ENCODE measurements at regions not wholly inside any gene's neighbourhood (a gene's known extent, or its start where the extent isn't known, plus 50 kb on each side); places are given as distances from the start of the nearest gene placed in this dataset.
A peak's percentile ranks its signal among the peaks of the same experiment; 100 is the strongest.

GRCh38 chr2:120785228-120785966 lies 49.7 kb downstream of the GLI2 start:
- no peak for TF ChIP-seq YY1 (IDR thresholded peaks at IDR 0.05; ENCODE audit: insufficient read depth, insufficient read length)
- Histone ChIP-seq H3K4me1 (ENCODE audit: insufficient read depth, insufficient read length) (peaks cover 31% of the 10 kb centered on the region), H3K36me3 (ENCODE audit: insufficient read depth, insufficient read length, low read length) (peaks cover 33% of the 10 kb centered on the region), H3K9me3 (ENCODE audit: insufficient read depth, low read length) (no peaks in the 10 kb centered on the region), H3K27me3 (ENCODE audit: insufficient read depth, insufficient read length) (peaks cover 3% of the 10 kb centered on the region), H3K4me3 (ENCODE audit: insufficient read length, low read depth) (no peak overlapping the region), H3K9ac (ENCODE audit: insufficient read length, low read depth) (no peak overlapping the region)
- no peak for DNase-seq (ENCODE audit: low read depth, low spot score)

GRCh38 chr2:120786038-120786960 lies 50.6 kb downstream of the GLI2 start:
- Histone ChIP-seq H3K27me3 (ENCODE audit: insufficient read depth, insufficient read length) (peaks cover 3% of the 10 kb centered on the region), H3K9ac (ENCODE audit: insufficient read length, low read depth) (no peak overlapping the region), H3K36me3 (ENCODE audit: insufficient read depth, insufficient read length, low read length) (peaks cover 28% of the 10 kb centered on the region), H3K4me3 (ENCODE audit: insufficient read length, low read depth) (no peak overlapping the region), H3K9me3 (ENCODE audit: insufficient read depth, low read length) (no peaks in the 10 kb centered on the region), H3K4me1 (ENCODE audit: insufficient read depth, insufficient read length) (peaks cover 37% of the 10 kb centered on the region)
- TF ChIP-seq YY1 (IDR thresholded peaks at IDR 0.05; ENCODE audit: insufficient read depth, insufficient read length) (no peak), SUZ12 (IDR thresholded peaks at IDR 0.05; ENCODE audit: extremely low read depth, insufficient read depth, insufficient read length) (no peak), ZNF274 (IDR thresholded peaks at IDR 0.05; ENCODE audit: low read depth, low read length) (no peak)
- DNase-seq (ENCODE audit: low read depth, low spot score), result peak; percentile 90

- no peaks in the 10 kb centered on the region for H3K9me3 ChIP-seq (ENCODE audit: insufficient read depth, low read length)
Measured at GRCh38 chr2:120787111-120787821, 51.6 kb downstream of the GLI2 start.

DNA sequence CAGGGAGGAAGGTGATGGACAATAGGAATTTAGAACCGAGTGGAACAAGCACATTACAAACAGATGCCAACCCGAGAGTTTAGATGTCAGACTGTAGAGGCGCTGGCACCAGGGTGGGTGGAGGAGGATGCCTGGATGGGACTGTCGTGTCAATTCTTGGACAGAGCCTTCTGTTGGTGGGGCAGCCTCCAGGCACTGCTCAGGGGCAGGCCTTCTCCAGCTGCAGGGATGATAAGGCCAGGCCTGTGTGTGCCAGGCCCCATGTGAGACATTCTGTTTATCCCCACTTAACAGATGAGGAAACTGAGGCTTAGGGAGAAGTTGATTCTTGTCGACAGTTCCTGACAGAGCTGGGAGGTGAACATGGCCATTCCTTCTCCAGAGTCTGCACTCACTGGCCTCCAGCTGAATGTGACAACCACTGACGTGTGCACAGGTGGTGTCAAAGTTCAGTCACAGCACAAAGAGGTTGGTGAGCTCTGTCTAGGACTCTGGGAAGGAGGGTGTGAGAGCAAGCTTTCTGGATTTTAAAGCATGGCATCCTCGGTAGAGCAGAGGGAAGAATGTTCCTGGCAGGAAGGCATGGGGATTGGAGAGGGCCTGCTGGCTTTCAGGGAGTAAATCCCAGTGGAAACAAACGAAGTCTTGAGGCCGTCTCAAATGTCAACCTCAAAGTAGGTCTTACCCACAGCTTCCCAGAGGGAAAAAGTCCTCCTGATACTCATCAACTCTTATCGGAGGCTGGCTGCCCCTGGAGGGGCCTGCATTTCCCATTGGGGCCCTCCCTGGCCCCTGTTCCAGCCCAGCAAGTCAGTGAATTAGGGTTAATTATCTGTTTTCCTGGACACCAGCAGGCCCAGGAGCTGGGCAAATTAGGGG lies 52.4 kb downstream of the GLI2 start:
- Histone ChIP-seq H3K27me3 (ENCODE audit: insufficient read depth, insufficient read length) (no peaks in the 10 kb centered on the region), H3K4me3 (ENCODE audit: insufficient read length, low read depth) (no peak overlapping the region), H3K4me1 (ENCODE audit: insufficient read depth, insufficient read length) (peaks cover 44% of the 10 kb centered on the region), H3K36me3 (ENCODE audit: insufficient read depth, insufficient read length, low read length) (peaks cover 31% of the 10 kb centered on the region), H3K9me3 (ENCODE audit: insufficient read depth, low read length) (no peaks in the 10 kb centered on the region), H3K9ac (ENCODE audit: insufficient read length, low read depth) (no peak overlapping the region)
- DNase-seq (ENCODE audit: low read depth, low spot score), result no peak
- no peak for TF ChIP-seq ZNF274 (IDR thresholded peaks at IDR 0.05; ENCODE audit: low read depth, low read length)
- no peak for TF ChIP-seq SUZ12 (IDR thresholded peaks at IDR 0.05; ENCODE audit: extremely low read depth, insufficient read depth, insufficient read length)
- no peak for TF ChIP-seq YY1 (IDR thresholded peaks at IDR 0.05; ENCODE audit: insufficient read depth, insufficient read length)

More at GRCh38 chr2:120787111-120787821, 51.6 kb downstream of the GLI2 start:
- TF ChIP-seq YY1 (IDR thresholded peaks at IDR 0.05; ENCODE audit: insufficient read depth, insufficient read length) (no peak), SUZ12 (IDR thresholded peaks at IDR 0.05; ENCODE audit: extremely low read depth, insufficient read depth, insufficient read length) (no peak), ZNF274 (IDR thresholded peaks at IDR 0.05; ENCODE audit: low read depth, low read length) (no peak)
- Histone ChIP-seq H3K4me1 (ENCODE audit: insufficient read depth, insufficient read length) (peaks cover 43% of the 10 kb centered on the region), H3K4me3 (ENCODE audit: insufficient read length, low read depth) (no peak overlapping the region), H3K9ac (ENCODE audit: insufficient read length, low read depth) (no peak overlapping the region), H3K36me3 (ENCODE audit: insufficient read depth, insufficient read length, low read length) (peaks cover 28% of the 10 kb centered on the region), H3K27me3 (ENCODE audit: insufficient read depth, insufficient read length) (peaks cover 3% of the 10 kb centered on the region)
- DNase-seq (ENCODE audit: low read depth, low spot score), result no peak

GRCh38 chr2:120791243-120791961 lies 55.7 kb downstream of the GLI2 start:
- Histone ChIP-seq H3K9me3 (ENCODE audit: insufficient read depth, low read length) (no peaks in the 10 kb centered on the region), H3K4me3 (ENCODE audit: insufficient read length, low read depth) (no peak overlapping the region), H3K36me3 (ENCODE audit: insufficient read depth, insufficient read length, low read length) (peaks cover 28% of the 10 kb centered on the region), H3K4me1 (ENCODE audit: insufficient read depth, insufficient read length) (peaks cover 44% of the 10 kb centered on the region), H3K9ac (ENCODE audit: insufficient read length, low read depth) (peak overlapping the region; percentile 7), H3K27me3 (ENCODE audit: insufficient read depth, insufficient read length) (no peaks in the 10 kb centered on the region)
- TF ChIP-seq ZNF274 (IDR thresholded peaks at IDR 0.05; ENCODE audit: low read depth, low read length), result no peak
- no peak for TF ChIP-seq SUZ12 (IDR thresholded peaks at IDR 0.05; ENCODE audit: extremely low read depth, insufficient read depth, insufficient read length)
- no peak for TF ChIP-seq YY1 (IDR thresholded peaks at IDR 0.05; ENCODE audit: insufficient read depth, insufficient read length)
- no peak for DNase-seq (ENCODE audit: low read depth, low spot score)

GRCh38 chr2:120791962-120792297 lies 56.3 kb downstream of the GLI2 start:
- H3K27me3 ChIP-seq (ENCODE audit: insufficient read depth, insufficient read length), result no peaks in the 10 kb centered on the region
- H3K36me3 ChIP-seq (ENCODE audit: insufficient read depth, insufficient read length, low read length), result peaks cover 28% of the 10 kb centered on the region
- TF ChIP-seq ZNF274 (IDR thresholded peaks at IDR 0.05; ENCODE audit: low read depth, low read length) (no peak), SUZ12 (IDR thresholded peaks at IDR 0.05; ENCODE audit: extremely low read depth, insufficient read depth, insufficient read length) (no peak), YY1 (IDR thresholded peaks at IDR 0.05; ENCODE audit: insufficient read depth, insufficient read length) (no peak)
- no peak overlapping the region for H3K9ac ChIP-seq (ENCODE audit: insufficient read length, low read depth)
- DNase-seq (ENCODE audit: low read depth, low spot score), result no peak
- no peak overlapping the region for H3K4me3 ChIP-seq (ENCODE audit: insufficient read length, low read depth)
- peaks cover 43% of the 10 kb centered on the region for H3K4me1 ChIP-seq (ENCODE audit: insufficient read depth, insufficient read length)
- no peaks in the 10 kb centered on the region for H3K9me3 ChIP-seq (ENCODE audit: insufficient read depth, low read length)
